Astrocyte (in vitro differentiated cells and primary cell): ENCODE measurements at regions not wholly inside any gene's neighbourhood (a gene's known extent, or its start where the extent isn't known, plus 50 kb on each side); places are given as distances from the start of the nearest gene placed in this dataset.

ENCODE experiments used
- EZH2 ChIP-seq: IDR thresholded peaks from 2 replicates; pipeline ENCODE4 v1.6.1; 2012; ENCODE audit warnings: mild to moderate bottlenecking, low read length, inconsistent platforms; ENCODE audit not compliant: insufficient read depth
- TF ChIP-seq, protein P1 (sequence below): IDR thresholded peaks from 2 replicates; pipeline ENCODE4 v1.5.1; 2011; ENCODE audit warnings: low read depth, mild to moderate bottlenecking, inconsistent platforms, low read length, moderate library complexity; ENCODE audit not compliant: insufficient read depth

DNA sequence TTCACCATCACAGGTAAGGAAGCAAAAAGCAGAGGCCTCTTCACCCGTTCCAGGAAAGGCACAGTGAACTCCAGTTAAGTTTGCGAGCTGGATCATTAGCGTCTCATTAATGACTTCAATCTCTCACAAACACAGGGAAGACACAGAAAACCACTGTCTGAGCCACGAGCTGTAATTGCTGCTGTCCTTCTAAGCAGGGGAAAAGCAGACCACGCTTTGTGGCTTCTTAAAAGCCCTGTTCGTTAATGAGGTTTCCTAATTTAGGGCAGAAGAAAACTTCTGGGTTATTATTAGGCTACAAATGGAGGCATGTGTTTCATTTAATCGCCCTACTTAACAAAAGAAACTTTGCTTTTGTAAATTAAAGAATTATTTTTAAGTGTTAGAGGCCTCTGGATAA, 50.6 kb upstream of the FAM174B start:
- TF ChIP-seq, protein P1, sequence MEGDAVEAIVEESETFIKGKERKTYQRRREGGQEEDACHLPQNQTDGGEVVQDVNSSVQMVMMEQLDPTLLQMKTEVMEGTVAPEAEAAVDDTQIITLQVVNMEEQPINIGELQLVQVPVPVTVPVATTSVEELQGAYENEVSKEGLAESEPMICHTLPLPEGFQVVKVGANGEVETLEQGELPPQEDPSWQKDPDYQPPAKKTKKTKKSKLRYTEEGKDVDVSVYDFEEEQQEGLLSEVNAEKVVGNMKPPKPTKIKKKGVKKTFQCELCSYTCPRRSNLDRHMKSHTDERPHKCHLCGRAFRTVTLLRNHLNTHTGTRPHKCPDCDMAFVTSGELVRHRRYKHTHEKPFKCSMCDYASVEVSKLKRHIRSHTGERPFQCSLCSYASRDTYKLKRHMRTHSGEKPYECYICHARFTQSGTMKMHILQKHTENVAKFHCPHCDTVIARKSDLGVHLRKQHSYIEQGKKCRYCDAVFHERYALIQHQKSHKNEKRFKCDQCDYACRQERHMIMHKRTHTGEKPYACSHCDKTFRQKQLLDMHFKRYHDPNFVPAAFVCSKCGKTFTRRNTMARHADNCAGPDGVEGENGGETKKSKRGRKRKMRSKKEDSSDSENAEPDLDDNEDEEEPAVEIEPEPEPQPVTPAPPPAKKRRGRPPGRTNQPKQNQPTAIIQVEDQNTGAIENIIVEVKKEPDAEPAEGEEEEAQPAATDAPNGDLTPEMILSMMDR: no peak
- TF ChIP-seq EZH2: no peak
